WI38 (cell line): ENCODE measurements at regions not wholly inside any gene's neighbourhood (a gene's known extent, or its start where the extent isn't known, plus 50 kb on each side); places are given as distances from the start of the nearest gene placed in this dataset.

Experiments
- H3K4me3 ChIP-seq: 2 replicates; pipeline ENCODE4 v1.5.1; 2011; ENCODE audit warnings: low read depth, mild to moderate bottlenecking, control low read depth, low read length
- TF ChIP-seq, protein P1 (sequence below): IDR thresholded peaks from 2 replicates; pipeline ENCODE4 v1.5.1; 2012; ENCODE audit warnings: low read depth, mild to moderate bottlenecking, control low read depth, low read length

DNA sequence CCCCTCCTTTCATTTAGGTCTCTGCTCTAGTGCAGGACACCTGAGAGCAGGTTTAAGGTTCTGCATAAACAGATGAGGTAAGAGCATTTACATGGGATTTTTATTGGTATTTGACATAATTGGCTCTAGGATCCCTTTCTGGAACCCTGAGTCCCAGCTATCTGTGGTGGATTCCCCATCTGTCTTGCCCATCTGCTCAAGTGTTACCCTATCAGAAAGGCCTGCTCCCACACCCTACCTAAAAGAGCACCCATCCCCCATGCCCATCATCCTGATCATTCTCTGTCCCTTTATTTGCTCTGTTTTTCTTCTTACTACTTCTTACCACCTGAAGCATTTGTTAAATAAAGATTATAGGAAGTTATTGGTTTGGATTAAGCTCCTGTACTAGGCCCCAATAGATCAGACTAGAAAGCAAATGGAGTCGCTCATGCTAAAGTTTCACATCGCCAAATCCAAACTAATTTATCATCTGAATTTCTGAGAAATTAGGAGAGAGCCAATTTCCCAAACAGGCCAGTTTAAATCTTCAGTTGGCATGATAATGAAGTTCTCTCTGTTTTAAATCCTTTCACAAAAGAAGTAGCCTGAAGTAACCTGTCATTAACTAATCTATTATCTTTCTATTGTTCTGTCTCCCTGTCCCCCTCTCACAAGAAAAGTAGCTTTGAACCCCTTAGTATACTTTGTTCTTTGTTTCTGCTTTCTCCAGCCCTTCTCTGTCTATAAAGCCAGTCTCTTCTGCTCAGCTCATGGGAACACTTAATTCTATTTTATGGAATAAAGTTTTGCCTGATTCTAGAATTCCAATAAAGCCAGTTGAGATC is 178.6 kb downstream of the ZNF674 start:
- TF ChIP-seq, protein P1, sequence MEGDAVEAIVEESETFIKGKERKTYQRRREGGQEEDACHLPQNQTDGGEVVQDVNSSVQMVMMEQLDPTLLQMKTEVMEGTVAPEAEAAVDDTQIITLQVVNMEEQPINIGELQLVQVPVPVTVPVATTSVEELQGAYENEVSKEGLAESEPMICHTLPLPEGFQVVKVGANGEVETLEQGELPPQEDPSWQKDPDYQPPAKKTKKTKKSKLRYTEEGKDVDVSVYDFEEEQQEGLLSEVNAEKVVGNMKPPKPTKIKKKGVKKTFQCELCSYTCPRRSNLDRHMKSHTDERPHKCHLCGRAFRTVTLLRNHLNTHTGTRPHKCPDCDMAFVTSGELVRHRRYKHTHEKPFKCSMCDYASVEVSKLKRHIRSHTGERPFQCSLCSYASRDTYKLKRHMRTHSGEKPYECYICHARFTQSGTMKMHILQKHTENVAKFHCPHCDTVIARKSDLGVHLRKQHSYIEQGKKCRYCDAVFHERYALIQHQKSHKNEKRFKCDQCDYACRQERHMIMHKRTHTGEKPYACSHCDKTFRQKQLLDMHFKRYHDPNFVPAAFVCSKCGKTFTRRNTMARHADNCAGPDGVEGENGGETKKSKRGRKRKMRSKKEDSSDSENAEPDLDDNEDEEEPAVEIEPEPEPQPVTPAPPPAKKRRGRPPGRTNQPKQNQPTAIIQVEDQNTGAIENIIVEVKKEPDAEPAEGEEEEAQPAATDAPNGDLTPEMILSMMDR = no peak

DNA sequence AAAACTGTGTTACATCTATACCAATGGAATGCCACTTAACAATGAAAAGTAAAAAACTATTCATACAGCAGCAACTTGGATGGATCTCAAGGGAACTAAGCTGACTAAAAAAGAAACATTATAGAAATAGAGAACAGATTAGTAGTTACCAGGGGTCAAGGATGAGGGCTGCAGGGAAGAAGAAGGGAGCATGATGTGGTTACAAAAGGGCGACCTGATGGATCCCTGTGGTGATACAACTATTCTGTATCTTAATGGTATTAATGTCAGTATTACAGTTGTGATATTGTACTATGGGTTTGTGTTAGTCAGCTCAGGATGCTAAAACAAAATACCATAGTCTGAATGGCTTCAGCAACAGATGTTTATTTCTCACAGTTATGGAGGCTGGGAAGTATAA is 190.7 kb downstream of the ZNF674 start:
- TF ChIP-seq, protein P1 = no peak
- no peak overlapping the region for H3K4me3 ChIP-seq

More for the DNA sequence above, 178.6 kb downstream of the ZNF674 start:
- no peak overlapping the region for H3K4me3 ChIP-seq

DNA sequence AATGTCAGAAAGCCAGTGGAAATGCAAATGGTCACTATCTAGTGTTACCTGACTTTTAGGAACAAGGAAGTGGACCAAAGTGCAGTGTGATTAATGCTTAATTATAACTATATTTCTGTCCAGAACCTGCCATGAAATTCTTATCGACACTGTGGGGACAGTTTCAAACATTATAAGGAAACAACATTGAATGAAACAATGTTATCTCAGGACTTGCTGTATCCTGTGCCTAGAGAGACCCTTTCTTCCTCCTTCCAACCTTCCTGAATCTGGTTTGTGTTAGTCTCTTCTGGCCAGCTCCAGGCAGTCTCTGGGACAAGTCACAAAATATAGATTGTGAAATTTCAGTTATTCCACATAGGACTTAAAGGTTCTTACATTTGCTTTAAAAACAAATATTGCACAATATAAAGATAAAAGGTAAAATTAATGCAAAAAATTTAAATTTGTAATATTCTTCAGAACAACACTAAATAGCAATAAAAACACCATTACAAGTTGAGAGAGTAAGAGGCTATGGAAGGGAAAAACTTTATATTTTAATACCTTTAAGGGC is 203.4 kb downstream of the ZNF674 start:
- TF ChIP-seq, protein P1 = no peak
- no peak overlapping the region for H3K4me3 ChIP-seq

DNA sequence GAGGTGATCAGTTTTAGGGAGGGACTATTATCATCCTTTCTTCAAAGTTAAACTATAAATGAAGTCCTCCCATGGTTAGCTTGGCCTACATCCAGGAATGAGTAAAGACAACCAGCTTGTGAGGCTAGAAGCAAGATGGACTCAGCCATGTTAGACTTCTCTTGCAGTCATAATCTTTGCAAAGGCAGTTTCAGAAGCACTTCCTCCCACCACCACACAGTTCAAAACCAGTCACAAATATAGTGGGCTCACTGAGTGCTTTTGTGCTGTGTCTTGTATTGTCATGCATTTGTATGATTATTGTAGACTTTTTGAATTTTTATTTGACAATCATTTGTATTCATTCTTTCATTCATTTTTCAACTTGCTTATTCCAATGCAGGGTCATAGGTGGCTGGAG is 204.5 kb downstream of the ZNF674 start:
- TF ChIP-seq, protein P1 = no peak
- no peak overlapping the region for H3K4me3 ChIP-seq

DNA sequence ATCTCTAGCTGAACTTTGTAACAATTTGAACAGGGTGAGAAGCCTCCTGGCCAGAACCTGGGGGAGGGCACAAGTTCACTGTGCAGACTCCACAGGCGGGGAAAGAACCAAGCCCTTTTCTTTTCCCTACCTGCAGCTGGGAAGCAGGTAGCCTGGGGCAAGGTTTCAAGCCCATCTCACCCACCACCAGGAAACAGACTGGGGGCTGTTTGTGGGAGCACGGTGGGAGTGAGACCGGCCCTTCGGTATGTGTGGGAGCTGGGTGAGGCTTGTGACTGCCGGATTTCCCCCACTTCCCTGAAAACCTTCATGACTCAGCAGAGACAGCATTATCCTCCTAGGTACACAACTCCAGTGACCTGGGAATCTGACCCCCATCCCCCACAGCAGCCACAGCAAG is 211.7 kb downstream of the ZNF674 start:
- TF ChIP-seq, protein P1 = no peak
- no peak overlapping the region for H3K4me3 ChIP-seq

DNA sequence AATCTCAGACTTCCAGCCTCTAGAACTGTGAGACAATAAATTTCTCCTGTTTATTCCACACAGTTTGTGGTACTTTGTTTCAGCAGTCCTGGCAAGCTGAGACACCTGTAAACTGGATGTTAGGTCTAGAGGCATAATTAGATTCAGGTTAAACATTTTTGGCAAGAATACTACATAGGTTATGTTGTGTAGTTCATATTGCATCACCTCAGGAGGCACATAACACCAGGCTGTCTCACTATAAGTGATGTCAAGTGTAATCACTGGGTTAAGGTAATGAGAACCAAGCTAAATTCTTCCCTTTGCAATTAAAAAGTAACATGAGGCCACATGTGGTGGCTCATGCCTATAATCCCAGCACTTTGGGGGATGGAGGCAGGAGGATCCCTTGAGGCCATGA is 214.2 kb downstream of the ZNF674 start:
- TF ChIP-seq, protein P1 = no peak
- no peak overlapping the region for H3K4me3 ChIP-seq

DNA sequence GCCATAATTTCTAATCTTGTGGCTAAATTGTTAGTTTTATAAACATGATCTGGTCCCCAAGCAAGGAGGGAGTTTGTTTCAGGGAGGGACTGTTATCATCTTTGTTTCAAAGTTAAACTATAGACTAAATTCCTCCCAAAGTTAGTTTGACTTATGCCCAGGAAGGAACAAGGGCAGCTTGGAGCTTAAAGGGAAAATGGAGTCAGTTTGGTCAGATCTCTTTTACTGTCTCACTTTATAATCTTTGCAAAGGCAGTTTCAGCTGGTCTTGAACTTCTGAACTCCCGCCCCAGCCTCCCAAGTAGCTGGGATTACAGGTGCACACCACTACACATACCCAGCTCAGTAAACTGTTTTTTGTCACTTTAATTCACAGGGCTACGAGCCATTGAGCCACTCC is 214.7 kb downstream of the ZNF674 start:
- TF ChIP-seq, protein P1 = no peak
- H3K4me3 ChIP-seq = no peak overlapping the region
